ENCODE measurements at regions not wholly inside any gene's neighbourhood (a gene's known extent, or its start where the extent isn't known, plus 50 kb on each side); places are given as distances from the start of the nearest gene placed in this dataset.

DNA sequence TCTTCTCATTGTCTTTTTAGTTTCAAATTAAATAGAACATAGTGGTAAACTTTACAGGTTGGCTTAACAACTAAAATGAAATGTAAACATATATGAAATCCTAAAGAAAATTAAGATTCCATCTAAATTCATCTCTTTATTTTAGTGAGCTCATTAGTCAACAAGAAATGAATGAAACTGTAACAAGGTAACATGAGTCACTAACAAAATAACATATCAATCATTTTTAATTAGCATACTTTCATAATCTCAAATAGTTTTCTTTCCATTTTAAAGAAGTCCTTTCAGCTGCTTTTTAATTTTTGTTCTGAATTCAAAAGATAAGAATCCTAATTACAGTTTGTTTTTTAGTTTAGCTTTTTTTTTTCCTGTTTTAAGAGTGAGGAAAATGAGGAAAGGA lies 688.6 kb upstream of the TENM4 start:
- no peak for TF ChIP-seq CTCF (IDR thresholded peaks at IDR 0.05; ENCODE audit: low read depth, low read length, missing control alignments)
- H3K4me3 ChIP-seq (replicated peaks; ENCODE audit: low read depth, low read length): no peak overlapping the region
- DNase-seq (ENCODE audit: extremely low read depth, low read depth): no peak

DNA sequence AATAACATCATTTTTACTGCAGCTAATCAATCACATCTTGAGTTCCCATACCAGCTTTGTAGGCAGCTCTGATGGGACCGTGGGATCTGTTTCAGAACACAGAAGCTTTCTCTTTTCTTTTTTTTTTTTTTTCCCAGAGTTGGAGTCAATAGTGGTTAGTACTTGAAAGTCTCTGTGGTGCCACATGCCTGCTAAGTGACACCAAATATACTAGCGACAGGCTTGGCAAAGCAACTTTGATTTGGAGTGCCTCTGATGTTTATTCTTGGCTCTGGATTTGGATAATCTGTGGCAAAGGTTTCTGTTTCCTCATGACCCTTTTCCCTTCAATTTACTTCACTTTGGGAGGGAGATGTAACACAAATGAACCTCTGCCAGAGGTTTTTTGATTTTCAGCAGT lies 681.4 kb upstream of the TENM4 start:
- TF ChIP-seq CTCF (IDR thresholded peaks at IDR 0.05; ENCODE audit: low read depth, low read length, missing control alignments): no peak
- H3K4me3 ChIP-seq (replicated peaks; ENCODE audit: low read depth, low read length): no peak overlapping the region
- no peak for DNase-seq (ENCODE audit: extremely low read depth, low read depth)

GRCh38 chr11:80118073-80118472 lies 677.2 kb upstream of the TENM4 start:
- DNase-seq (ENCODE audit: extremely low read depth, low read depth): no peak
- no peak for TF ChIP-seq CTCF (IDR thresholded peaks at IDR 0.05; ENCODE audit: low read depth, low read length, missing control alignments)
- H3K4me3 ChIP-seq (replicated peaks; ENCODE audit: low read depth, low read length): no peak overlapping the region

- DNase-seq (ENCODE audit: extremely low read depth, low read depth): no peak
- no peak overlapping the region for H3K4me3 ChIP-seq (replicated peaks; ENCODE audit: low read depth, low read length)
- TF ChIP-seq CTCF (IDR thresholded peaks at IDR 0.05; ENCODE audit: low read depth, low read length, missing control alignments): no peak
These were observed 676.0 kb upstream of the TENM4 start for GRCh38 chr11:80116796-80117195.

GRCh38 chr11:80109652-80110051 lies 668.8 kb upstream of the TENM4 start:
- H3K4me3 ChIP-seq (replicated peaks; ENCODE audit: low read depth, low read length): no peak overlapping the region
- DNase-seq (ENCODE audit: extremely low read depth, low read depth): no peak
- no peak for TF ChIP-seq CTCF (IDR thresholded peaks at IDR 0.05; ENCODE audit: low read depth, low read length, missing control alignments)

DNA sequence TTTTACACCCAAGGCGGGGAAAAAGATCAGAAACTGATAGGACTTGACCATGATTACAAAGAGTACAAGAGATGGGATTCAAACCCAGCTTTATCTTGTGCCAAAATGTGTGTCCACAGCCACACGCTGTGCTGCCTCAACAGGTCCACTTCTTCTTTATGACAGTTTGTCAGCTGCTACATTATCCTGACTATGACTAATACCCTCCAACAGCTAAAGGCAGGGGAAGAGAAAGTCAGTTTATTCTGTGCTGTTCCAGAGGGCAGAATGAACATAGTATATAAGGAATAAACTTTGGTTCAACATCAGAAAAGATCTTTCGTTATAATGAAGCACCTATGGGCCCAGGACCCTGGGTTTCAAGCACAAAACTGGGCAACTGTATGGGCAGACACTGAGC lies 668.2 kb upstream of the TENM4 start:
- DNase-seq (ENCODE audit: extremely low read depth, low read depth): no peak
- TF ChIP-seq CTCF (IDR thresholded peaks at IDR 0.05; ENCODE audit: low read depth, low read length, missing control alignments): no peak
- no peak overlapping the region for H3K4me3 ChIP-seq (replicated peaks; ENCODE audit: low read depth, low read length)

- H3K4me3 ChIP-seq (replicated peaks; ENCODE audit: low read depth, low read length): no peak overlapping the region
- no peak for DNase-seq (ENCODE audit: extremely low read depth, low read depth)
- no peak for TF ChIP-seq CTCF (IDR thresholded peaks at IDR 0.05; ENCODE audit: low read depth, low read length, missing control alignments)
These were observed 666.6 kb upstream of the TENM4 start for GRCh38 chr11:80107415-80107814.

Measured in HFF-Myc (cell line).